Prostate gland (tissue), 2 donors: ENCODE measurements at regions not wholly inside any gene's neighbourhood (a gene's known extent, or its start where the extent isn't known, plus 50 kb on each side); places are given as distances from the start of the nearest gene placed in this dataset.

Experiments
- DNase-seq: peaks from one replicate; pipeline ENCODE4 v3.0.0-alpha.2; 2019; ENCODE audit warnings: low spot score
- H3K27ac ChIP-seq, 2 donors: fragments of 200-600 bp; sonication (generic); 2 replicates each; pipeline ENCODE4 v1.5.1; 2017 to 2019
- H3K27me3 ChIP-seq: fragments of 200-600 bp; sonication (generic); replicated peaks from 2 replicates; pipeline ENCODE4 v1.5.1; 2019; ENCODE audit not compliant: insufficient read depth
- H3K36me3 ChIP-seq, 2 donors: fragments of 200-600 bp; sonication (generic); 1 replicate in 1 of 2; 2 replicates in 1 of 2; pipeline versions ENCODE4 v1.5.1 to v1.8.1; 2017 to 2019
- H3K4me1 ChIP-seq: fragments of 200-600 bp; sonication (generic); replicated peaks from 2 replicates; pipeline ENCODE4 v1.5.1; 2019
- H3K4me3 ChIP-seq, 2 donors: fragments of 200-600 bp; sonication (generic); 2 replicates each; pipeline ENCODE4 v1.5.1; 2017 to 2019
- H3K9me3 ChIP-seq: fragments of 200-600 bp; sonication (generic); 2 replicates; pipeline ENCODE4 v1.5.1; 2017
- POLR2A ChIP-seq: fragments of 450-650 bp; IDR thresholded peaks from one replicate; pipeline ENCODE4 v1.6.1; 2016; ENCODE audit warnings: antibody characterized with exemption, mild to moderate bottlenecking
- POLR2AphosphoS5 ChIP-seq: sonication (generic); formaldehyde crosslinking; IDR thresholded peaks from one replicate; pipeline ENCODE4 v1.6.1; 2017; ENCODE audit warnings: antibody characterized with exemption
- WGBS: methylation state at CpG from one replicate; pipeline ENCODE4 v1.1.5; 2018; 5-methylcytosine and 5-hydroxymethylcytosine counted together
- intact Hi-C: fragments of 100-400 bp; cut with DNase I; formaldehyde crosslinking; loops from one replicate; pipeline ENCODE4 v1.14.2; 2022
- TF ChIP-seq, protein P1 (sequence below), 4 experiments: fragments of 200-600 bp in 2 of 4; fragments of 450-650 bp in 2 of 4; sonication (generic) in 2 of 4; IDR thresholded peaks; 1 replicate in 3 of 4; 2 replicates in 1 of 4; pipeline ENCODE4 v1.5.1; 2016 to 2019; ENCODE audit warnings: antibody characterized with exemption in 4 of 4, mild to moderate bottlenecking in 2 of 4, moderate library complexity in 2 of 4

DNA sequence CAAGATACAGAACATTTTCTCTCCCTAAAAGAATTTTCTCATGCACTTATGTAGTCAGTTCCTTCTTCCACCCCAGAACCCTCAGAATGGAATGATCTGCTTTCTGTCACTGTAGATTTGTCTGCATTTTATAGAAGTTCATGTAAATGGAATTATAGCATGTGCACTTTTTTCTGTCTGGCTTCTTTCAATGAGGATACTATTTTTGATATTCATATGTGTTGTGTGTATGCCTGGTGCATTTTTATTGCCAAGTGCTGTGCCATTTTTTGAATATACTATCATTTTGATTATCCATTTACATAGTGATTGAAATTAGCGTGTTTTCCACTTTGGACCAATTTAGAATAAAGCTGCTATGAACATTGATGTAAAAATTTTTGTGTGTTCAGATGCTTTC lies 156.6 kb upstream of the ALCAM start:
- intact Hi-C loops, result no loop called here
- no peaks in the 10 kb centered on the region for H3K9me3 ChIP-seq
- H3K27me3 ChIP-seq, result no peaks in the 10 kb centered on the region
- WGBS, result 92% methylated on average over 1 of the region's 1 CpG
- no peak overlapping the region for H3K4me3 ChIP-seq
- H3K36me3 ChIP-seq, result no peaks in the 10 kb centered on the region
- TF ChIP-seq POLR2AphosphoS5 (no peak), POLR2A (no peak)
- TF ChIP-seq, protein P1, sequence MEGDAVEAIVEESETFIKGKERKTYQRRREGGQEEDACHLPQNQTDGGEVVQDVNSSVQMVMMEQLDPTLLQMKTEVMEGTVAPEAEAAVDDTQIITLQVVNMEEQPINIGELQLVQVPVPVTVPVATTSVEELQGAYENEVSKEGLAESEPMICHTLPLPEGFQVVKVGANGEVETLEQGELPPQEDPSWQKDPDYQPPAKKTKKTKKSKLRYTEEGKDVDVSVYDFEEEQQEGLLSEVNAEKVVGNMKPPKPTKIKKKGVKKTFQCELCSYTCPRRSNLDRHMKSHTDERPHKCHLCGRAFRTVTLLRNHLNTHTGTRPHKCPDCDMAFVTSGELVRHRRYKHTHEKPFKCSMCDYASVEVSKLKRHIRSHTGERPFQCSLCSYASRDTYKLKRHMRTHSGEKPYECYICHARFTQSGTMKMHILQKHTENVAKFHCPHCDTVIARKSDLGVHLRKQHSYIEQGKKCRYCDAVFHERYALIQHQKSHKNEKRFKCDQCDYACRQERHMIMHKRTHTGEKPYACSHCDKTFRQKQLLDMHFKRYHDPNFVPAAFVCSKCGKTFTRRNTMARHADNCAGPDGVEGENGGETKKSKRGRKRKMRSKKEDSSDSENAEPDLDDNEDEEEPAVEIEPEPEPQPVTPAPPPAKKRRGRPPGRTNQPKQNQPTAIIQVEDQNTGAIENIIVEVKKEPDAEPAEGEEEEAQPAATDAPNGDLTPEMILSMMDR (IDR thresholded peaks at IDR 0.05), result no peak
- DNase-seq, result no peak
- H3K27ac ChIP-seq, result no peak overlapping the region
- no peaks in the 10 kb centered on the region for H3K4me1 ChIP-seq

DNA sequence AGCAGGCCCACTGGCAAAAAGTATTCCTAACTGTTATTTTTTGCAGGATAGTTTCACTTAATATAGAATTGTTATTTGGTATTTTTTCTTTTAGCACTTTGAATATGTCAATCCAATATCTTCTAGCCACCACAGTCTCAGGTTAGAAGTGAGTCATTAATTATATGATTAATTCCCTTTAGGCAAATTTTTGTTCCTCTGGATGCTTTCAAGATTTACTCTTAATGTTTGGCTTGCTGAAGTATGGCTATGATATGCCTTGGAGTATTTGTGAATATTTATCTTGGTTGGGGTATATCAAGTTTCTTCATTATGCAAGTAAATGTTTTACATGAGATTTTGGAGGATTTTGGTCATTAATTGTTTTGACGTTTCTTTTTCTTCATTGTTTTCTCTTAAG lies 152.1 kb upstream of the ALCAM start:
- Histone ChIP-seq H3K36me3 (no peaks in the 10 kb centered on the region), H3K27me3 (no peaks in the 10 kb centered on the region), H3K4me3 (no peak overlapping the region), H3K27ac (no peak overlapping the region), H3K4me1 (no peaks in the 10 kb centered on the region), H3K9me3 (no peaks in the 10 kb centered on the region)
- DNase-seq, result no peak
- intact Hi-C loops, result no loop called here
- 43% methylated on average over 1 of the region's 1 CpG for WGBS
- TF ChIP-seq, protein P1 (IDR thresholded peaks at IDR 0.05), result no peak
- TF ChIP-seq POLR2AphosphoS5 (no peak), POLR2A (no peak)

DNA sequence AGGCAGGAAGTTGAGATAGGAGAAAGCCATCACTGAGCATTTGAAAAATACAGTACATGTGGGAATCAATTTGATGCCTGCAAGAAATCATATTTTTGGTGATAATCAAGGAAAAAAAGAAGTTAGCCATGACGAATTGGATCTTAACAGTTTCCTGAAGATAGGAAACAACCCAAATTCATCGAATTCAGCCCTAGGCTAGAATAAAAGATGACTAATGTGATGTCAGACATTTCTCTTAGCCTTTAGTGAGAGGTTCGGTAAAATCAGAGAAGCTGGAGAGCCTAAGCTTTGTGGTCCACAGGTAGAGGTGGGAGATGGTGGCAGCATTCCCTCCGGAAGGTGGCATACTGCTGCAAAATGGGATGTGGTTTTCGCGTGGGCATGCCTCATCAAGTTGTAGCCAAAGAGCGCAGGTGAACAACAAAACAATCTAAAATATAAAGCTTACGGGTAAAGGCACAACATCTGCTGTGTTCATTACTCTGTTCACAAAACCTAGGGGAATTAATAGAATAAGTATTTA lies 144.1 kb upstream of the ALCAM start:
- Histone ChIP-seq H3K4me3 (no peak overlapping the region), H3K27ac (no peak overlapping the region), H3K4me1 (no peaks in the 10 kb centered on the region), H3K36me3 (no peaks in the 10 kb centered on the region), H3K27me3 (no peaks in the 10 kb centered on the region), H3K9me3 (no peaks in the 10 kb centered on the region)
- DNase-seq, result no peak
- intact Hi-C loops, result no loop called here
- no peak for TF ChIP-seq POLR2A
- no peak for TF ChIP-seq POLR2AphosphoS5
- TF ChIP-seq, protein P1 (IDR thresholded peaks at IDR 0.05), result no peak
- WGBS, result 86% methylated on average over 8 of the region's 8 CpGs

DNA sequence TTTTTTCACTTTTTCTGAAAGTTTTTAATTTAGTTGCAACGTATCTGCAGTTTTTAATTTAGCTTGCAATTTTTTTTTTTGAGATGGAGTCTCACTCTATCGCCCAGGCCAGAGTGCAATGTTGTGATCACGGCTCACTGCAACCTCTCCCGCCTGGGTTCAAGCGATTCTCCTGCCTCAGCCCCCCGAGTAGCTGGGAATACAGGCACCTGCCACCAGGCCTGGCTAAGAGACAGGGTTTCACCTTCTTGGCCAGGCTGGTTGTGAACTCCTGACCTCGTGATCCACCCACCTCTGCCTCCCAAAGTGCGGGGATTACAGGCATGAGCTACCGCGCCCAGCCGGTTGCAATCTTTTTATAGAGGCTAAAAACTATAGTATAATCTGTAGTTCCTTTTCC lies 142.9 kb upstream of the ALCAM start:
- Histone ChIP-seq H3K9me3 (no peaks in the 10 kb centered on the region), H3K27me3 (no peaks in the 10 kb centered on the region), H3K4me1 (no peaks in the 10 kb centered on the region), H3K4me3 (no peak overlapping the region), H3K27ac (no peak overlapping the region), H3K36me3 (no peaks in the 10 kb centered on the region)
- 87% methylated on average over 11 of the region's 11 CpGs for WGBS
- intact Hi-C loops, result no loop called here
- TF ChIP-seq, protein P1 (IDR thresholded peaks at IDR 0.05), result no peak
- TF ChIP-seq POLR2AphosphoS5 (no peak), POLR2A (no peak)
- no peak for DNase-seq

DNA sequence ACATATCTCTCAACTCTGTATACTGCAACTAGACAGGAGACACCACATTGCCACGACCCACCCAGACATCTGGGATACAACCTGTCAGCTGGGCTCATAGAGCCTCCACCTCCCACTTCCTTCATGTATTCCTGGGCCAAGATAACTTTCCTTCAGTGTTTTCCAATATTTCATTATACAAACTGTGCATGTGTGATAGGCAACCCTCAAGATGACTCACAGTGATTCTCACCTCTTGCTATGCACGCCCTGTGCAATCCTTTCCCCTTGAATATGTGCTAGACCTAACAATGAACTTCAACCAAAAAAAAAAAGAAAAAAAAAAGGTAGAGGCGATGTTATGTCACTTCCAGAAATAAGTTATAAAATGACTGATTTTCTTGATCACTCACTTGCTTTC lies 138.0 kb upstream of the ALCAM start:
- Histone ChIP-seq H3K27me3 (no peaks in the 10 kb centered on the region), H3K4me3 (no peak overlapping the region), H3K27ac (no peak overlapping the region), H3K36me3 (no peaks in the 10 kb centered on the region), H3K4me1 (no peaks in the 10 kb centered on the region), H3K9me3 (no peaks in the 10 kb centered on the region)
- WGBS, result 91% methylated on average over 3 of the region's 3 CpGs
- no peak for TF ChIP-seq POLR2AphosphoS5
- TF ChIP-seq, protein P1 (IDR thresholded peaks at IDR 0.05), result no peak
- TF ChIP-seq POLR2A, result no peak
- intact Hi-C loops, result no loop called here
- DNase-seq, result no peak
